ENCODE measurements at regions not wholly inside any gene's neighbourhood (a gene's known extent, or its start where the extent isn't known, plus 50 kb on each side); places are given as distances from the start of the nearest gene placed in this dataset.
A peak's percentile ranks its signal among the peaks of the same experiment; 100 is the strongest.

- no peak overlapping the region for H2AFZ ChIP-seq (ENCODE audit: low read length)
- no peak overlapping the region for H3K4me2 ChIP-seq (ENCODE audit: low read depth, low read length)
- H3K9ac ChIP-seq (ENCODE audit: low read length) = no peak overlapping the region
- TF ChIP-seq CTCF (IDR thresholded peaks at IDR 0.05; ENCODE audit: low read length) = no peak
- no peak for TF ChIP-seq EZH2 (optimal IDR thresholded peaks at IDR 0.05; ENCODE audit: low read depth, low read length)
- no peak for TF ChIP-seq EZH2phosphoT487 (IDR thresholded peaks at IDR 0.05; ENCODE audit: low read length)
- no peaks in the 10 kb centered on the region for H3K9me2 ChIP-seq (replicated peaks; ENCODE audit: insufficient read depth, low read length)
- DNase-seq = no peak
- no peak overlapping the region for H3K4me3 ChIP-seq (ENCODE audit: low read length)
- no peak overlapping the region for H3K27ac ChIP-seq (ENCODE audit: low read length)
- H3K27me3 ChIP-seq (replicated peaks; ENCODE audit: insufficient read depth, low read length) = no peaks in the 10 kb centered on the region
- no peaks in the 10 kb centered on the region for H4K20me1 ChIP-seq (ENCODE audit: insufficient read depth, low read length)
- no peaks in the 10 kb centered on the region for H3K36me3 ChIP-seq (replicated peaks; ENCODE audit: insufficient read depth, low read length)
- H3K79me2 ChIP-seq (ENCODE audit: low read length) = no peaks in the 10 kb centered on the region
- peaks cover 16% of the 10 kb centered on the region for H3F3A ChIP-seq (ENCODE audit: insufficient read depth, low read length)
- H3K4me1 ChIP-seq (ENCODE audit: low read length) = peaks cover 31% of the 10 kb centered on the region
- no peaks in the 10 kb centered on the region for H3K9me3 ChIP-seq (replicated peaks; ENCODE audit: insufficient read depth, low read length)
These were observed 99.6 kb upstream of the CERS6 start for GRCh38 chr2:168356477-168356835.

- peak; percentile 64 for DNase-seq
- Histone ChIP-seq H3K79me2 (ENCODE audit: low read length) (no peaks in the 10 kb centered on the region), H4K20me1 (ENCODE audit: insufficient read depth, low read length) (no peaks in the 10 kb centered on the region), H3K9me3 (replicated peaks; ENCODE audit: insufficient read depth, low read length) (no peaks in the 10 kb centered on the region), H3K9me2 (replicated peaks; ENCODE audit: insufficient read depth, low read length) (no peaks in the 10 kb centered on the region), H3K27me3 (replicated peaks; ENCODE audit: insufficient read depth, low read length) (no peaks in the 10 kb centered on the region), H2AFZ (ENCODE audit: low read length) (peak overlapping the region; percentile 42; the same call in 1 of the 2 replicates), H3K9ac (ENCODE audit: low read length) (peak overlapping the region; percentile 5; the same call in 1 of the 2 replicates), H3K4me2 (ENCODE audit: low read depth, low read length) (peak overlapping the region; percentile 68), H3K4me3 (ENCODE audit: low read length) (peak overlapping the region; percentile 26), H3K36me3 (replicated peaks; ENCODE audit: insufficient read depth, low read length) (no peaks in the 10 kb centered on the region), H3K27ac (ENCODE audit: low read length) (peak overlapping the region; percentile 49; the same call in 1 of the 2 replicates), H3F3A (ENCODE audit: insufficient read depth, low read length) (peaks cover 16% of the 10 kb centered on the region), H3K4me1 (ENCODE audit: low read length) (peaks cover 31% of the 10 kb centered on the region)
- no peak for TF ChIP-seq EZH2 (optimal IDR thresholded peaks at IDR 0.05; ENCODE audit: low read depth, low read length)
- no peak for TF ChIP-seq CTCF (IDR thresholded peaks at IDR 0.05; ENCODE audit: low read length)
- TF ChIP-seq EZH2phosphoT487 (IDR thresholded peaks at IDR 0.05; ENCODE audit: low read length) = no peak
These were observed 98.1 kb upstream of the CERS6 start for GRCh38 chr2:168357797-168358472.

GRCh38 chr2:168359082-168359481 is 97.0 kb upstream of the CERS6 start:
- Histone ChIP-seq H3K36me3 (replicated peaks; ENCODE audit: insufficient read depth, low read length) (no peaks in the 10 kb centered on the region), H3K4me1 (ENCODE audit: low read length) (peaks cover 36% of the 10 kb centered on the region), H3K4me3 (ENCODE audit: low read length) (peak overlapping the region; percentile 26; the same call in 1 of the 2 replicates), H3K27ac (ENCODE audit: low read length) (no peak overlapping the region; the same call in 1 of the 2 replicates), H3K79me2 (ENCODE audit: low read length) (no peaks in the 10 kb centered on the region), H2AFZ (ENCODE audit: low read length) (peak overlapping the region; percentile 42), H3K27me3 (replicated peaks; ENCODE audit: insufficient read depth, low read length) (no peaks in the 10 kb centered on the region), H3K9me3 (replicated peaks; ENCODE audit: insufficient read depth, low read length) (no peaks in the 10 kb centered on the region), H4K20me1 (ENCODE audit: insufficient read depth, low read length) (no peaks in the 10 kb centered on the region), H3K9me2 (replicated peaks; ENCODE audit: insufficient read depth, low read length) (no peaks in the 10 kb centered on the region), H3K4me2 (ENCODE audit: low read depth, low read length) (peak overlapping the region; percentile 68), H3K9ac (ENCODE audit: low read length) (no peak overlapping the region), H3F3A (ENCODE audit: insufficient read depth, low read length) (peaks cover 16% of the 10 kb centered on the region)
- DNase-seq = no peak
- TF ChIP-seq EZH2phosphoT487 (IDR thresholded peaks at IDR 0.05; ENCODE audit: low read length) (no peak), EZH2 (optimal IDR thresholded peaks at IDR 0.05; ENCODE audit: low read depth, low read length) (no peak), CTCF (IDR thresholded peaks at IDR 0.05; ENCODE audit: low read length) (no peak)
